DMS79 (cell line): ENCODE measurements at regions not wholly inside any gene's neighbourhood (a gene's known extent, or its start where the extent isn't known, plus 50 kb on each side); places are given as distances from the start of the nearest gene placed in this dataset.
"Not testable (repeated sequence)": the region's sequence is repeated elsewhere in the genome, so short reads cannot be mapped to it uniquely, and the experiment has no call there.

ENCODE experiments used
- DNase-seq: peaks from one replicate; lab custom pipeline; 2025; lab: John Stamatoyannopoulos, UW

- DNase-seq = no peak
Measured at GRCh38 chr10:36872702-36873393, 252.6 kb upstream of the ANKRD30A start.

- no peak for DNase-seq
Measured at GRCh38 chr10:36840788-36841187, 284.6 kb upstream of the ANKRD30A start.

GRCh38 chr10:36837416-36837815, 288.0 kb upstream of the ANKRD30A start:
- DNase-seq = no peak

GRCh38 chr10:36819781-36820180, 305.6 kb upstream of the ANKRD30A start:
- no peak for DNase-seq

GRCh38 chr10:36817898-36818297, 307.5 kb upstream of the ANKRD30A start:
- DNase-seq = no peak

- DNase-seq = no peak
Measured at GRCh38 chr10:36808625-36809362, 316.6 kb upstream of the ANKRD30A start.

GRCh38 chr10:36803229-36803628, 322.2 kb upstream of the ANKRD30A start:
- no peak for DNase-seq

GRCh38 chr10:36802490-36803153, 322.8 kb upstream of the ANKRD30A start:
- DNase-seq = no peak

- DNase-seq = no peak
Measured at GRCh38 chr10:36801660-36802059, 323.7 kb upstream of the ANKRD30A start.

GRCh38 chr10:36794981-36795380, 330.4 kb upstream of the ANKRD30A start:
- no peak for DNase-seq

GRCh38 chr10:36789974-36790373, 335.4 kb upstream of the ANKRD30A start:
- DNase-seq = no peak

- DNase-seq = no peak
Measured at GRCh38 chr10:36788152-36788551, 337.2 kb upstream of the ANKRD30A start.

- DNase-seq = no peak
Measured at GRCh38 chr10:36783400-36783799, 342.0 kb upstream of the ANKRD30A start.

GRCh38 chr10:36781570-36781969, 343.8 kb upstream of the ANKRD30A start:
- no peak for DNase-seq

GRCh38 chr10:36780158-36780557, 345.2 kb upstream of the ANKRD30A start:
- no peak for DNase-seq

GRCh38 chr10:36779238-36779846, 346.1 kb upstream of the ANKRD30A start:
- DNase-seq = no peak

GRCh38 chr10:36778651-36779050, 346.7 kb upstream of the ANKRD30A start:
- DNase-seq = no peak

GRCh38 chr10:36773652-36774051, 351.7 kb upstream of the ANKRD30A start:
- DNase-seq = no peak

GRCh38 chr10:36771725-36772124, 353.7 kb upstream of the ANKRD30A start:
- no peak for DNase-seq

- not testable (repeated sequence) for DNase-seq
Measured at GRCh38 chr10:36769741-36770140, 355.7 kb upstream of the ANKRD30A start.

GRCh38 chr10:36766940-36767339, 358.5 kb upstream of the ANKRD30A start:
- DNase-seq = no peak

GRCh38 chr10:36766415-36766810, 359.0 kb upstream of the ANKRD30A start:
- no peak for DNase-seq
